Spleen (tissue), 7 donors: ENCODE measurements at regions not wholly inside any gene's neighbourhood (a gene's known extent, or its start where the extent isn't known, plus 50 kb on each side); places are given as distances from the start of the nearest gene placed in this dataset.

Experiments
- POLR2A ChIP-seq, 3 donors: fragments of 450-650 bp; IDR thresholded peaks; one replicate each; pipeline ENCODE4 v1.5.1; 2017; ENCODE audit warnings: antibody characterized with exemption in 3 of 3, mild to moderate bottlenecking in 1 of 3
- POLR2AphosphoS5 ChIP-seq, 3 donors: sonication (generic); formaldehyde crosslinking; IDR thresholded peaks; one replicate each; pipeline ENCODE4 v1.5.1; 2017; ENCODE audit warnings: antibody characterized with exemption in 3 of 3
- TF ChIP-seq, protein P1 (sequence below), 11 experiments: fragments of 200-600 bp in 7 of 11; fragments of 450-650 bp in 4 of 11; sonication (generic) in 4 of 11; IDR thresholded peaks in 8 of 11; conservative IDR thresholded peaks in 3 of 11; 1 replicate in 7 of 11; 2 replicates in 4 of 11; pipeline versions ENCODE4 v1.4.0 to v1.8.0; 2016 to 2021; ENCODE audit warnings: antibody characterized with exemption in 11 of 11, inconsistent platforms in 4 of 11, mild to moderate bottlenecking in 1 of 11
- donor health status: DM: no; HTN: no; CAD: no; lungs with moderate emphysema.
- donor health status: DM: no; HTN: no; CAD: no.
- donor health status: DM: no; HTN: no; CAD: no.

DNA sequence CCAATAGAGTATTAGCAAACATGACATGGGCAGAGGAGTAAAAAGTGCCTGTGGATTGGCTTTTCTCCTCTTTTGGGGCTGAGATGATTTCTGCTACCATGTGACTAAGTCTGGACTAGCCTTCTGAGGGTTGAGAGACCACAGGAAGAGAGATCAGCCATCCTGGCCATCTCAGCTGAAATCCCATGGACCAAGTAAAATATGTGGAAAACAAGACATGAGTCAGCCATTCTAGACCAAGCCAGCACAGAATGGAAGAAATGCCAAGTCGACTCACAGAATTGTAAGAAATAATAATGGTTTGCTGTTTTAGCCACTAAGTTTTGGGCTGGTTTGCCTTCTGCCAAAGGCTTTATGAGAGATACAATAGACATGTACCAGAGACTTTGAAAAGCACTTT lies 377.8 kb downstream of the CHSY3 start:
- TF ChIP-seq POLR2A (IDR thresholded peaks at IDR 0.05): no peak
- TF ChIP-seq, protein P1, sequence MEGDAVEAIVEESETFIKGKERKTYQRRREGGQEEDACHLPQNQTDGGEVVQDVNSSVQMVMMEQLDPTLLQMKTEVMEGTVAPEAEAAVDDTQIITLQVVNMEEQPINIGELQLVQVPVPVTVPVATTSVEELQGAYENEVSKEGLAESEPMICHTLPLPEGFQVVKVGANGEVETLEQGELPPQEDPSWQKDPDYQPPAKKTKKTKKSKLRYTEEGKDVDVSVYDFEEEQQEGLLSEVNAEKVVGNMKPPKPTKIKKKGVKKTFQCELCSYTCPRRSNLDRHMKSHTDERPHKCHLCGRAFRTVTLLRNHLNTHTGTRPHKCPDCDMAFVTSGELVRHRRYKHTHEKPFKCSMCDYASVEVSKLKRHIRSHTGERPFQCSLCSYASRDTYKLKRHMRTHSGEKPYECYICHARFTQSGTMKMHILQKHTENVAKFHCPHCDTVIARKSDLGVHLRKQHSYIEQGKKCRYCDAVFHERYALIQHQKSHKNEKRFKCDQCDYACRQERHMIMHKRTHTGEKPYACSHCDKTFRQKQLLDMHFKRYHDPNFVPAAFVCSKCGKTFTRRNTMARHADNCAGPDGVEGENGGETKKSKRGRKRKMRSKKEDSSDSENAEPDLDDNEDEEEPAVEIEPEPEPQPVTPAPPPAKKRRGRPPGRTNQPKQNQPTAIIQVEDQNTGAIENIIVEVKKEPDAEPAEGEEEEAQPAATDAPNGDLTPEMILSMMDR (IDR thresholded peaks at IDR 0.05 in 8 of 11, conservative IDR thresholded peaks at IDR 0.05 in 3 of 11): no peak
- TF ChIP-seq POLR2AphosphoS5 (IDR thresholded peaks at IDR 0.05): no peak
